ACC112 (cell line): ENCODE measurements at regions not wholly inside any gene's neighbourhood (a gene's known extent, or its start where the extent isn't known, plus 50 kb on each side); places are given as distances from the start of the nearest gene placed in this dataset.
A peak's percentile ranks its signal among the peaks of the same experiment; 100 is the strongest.

Experiments used
- H2AFZ ChIP-seq: fragments of 200-600 bp; sonication (generic); one replicate; pipeline ENCODE4 v1.6.0; 2017; ENCODE audit warnings: antibody characterized with exemption, low read length; ENCODE audit not compliant: unreplicated experiment
- H3K27ac ChIP-seq: fragments of 200-600 bp; sonication (generic); 2 replicates; pipeline ENCODE4 v1.5.1; 2014; ENCODE audit warnings: low read depth, mild to moderate bottlenecking, antibody characterized with exemption, low read length, moderate library complexity
- H3K27me3 ChIP-seq: fragments of 200-600 bp; sonication (generic); 2 replicates; pipeline ENCODE4 v1.6.1; 2014; ENCODE audit warnings: mild to moderate bottlenecking, antibody characterized with exemption, low read length, moderate library complexity, mixed read lengths; ENCODE audit not compliant: insufficient read depth
- H3K36me3 ChIP-seq: fragments of 200-600 bp; sonication (generic); 2 replicates; pipeline ENCODE4 v1.6.1; 2016; ENCODE audit warnings: mild to moderate bottlenecking, antibody characterized with exemption, low read length, moderate library complexity, mixed read lengths; ENCODE audit not compliant: insufficient read depth
- H3K4me1 ChIP-seq: fragments of 200-600 bp; sonication (generic); one replicate; pipeline ENCODE4 v1.6.1; 2016; ENCODE audit warnings: low read length, mixed read lengths; ENCODE audit not compliant: insufficient read depth, unreplicated experiment, control insufficient read depth
- H3K4me3 ChIP-seq: fragments of 200-600 bp; sonication (generic); 2 replicates; pipeline ENCODE4 v1.5.1; 2014; ENCODE audit warnings: mild to moderate bottlenecking, low read depth, low read length
- H3K79me2 ChIP-seq: fragments of 200-600 bp; sonication (generic); one replicate; pipeline ENCODE4 v1.6.0; 2016; ENCODE audit warnings: low read length; ENCODE audit not compliant: control insufficient read depth, unreplicated experiment, insufficient read depth

DNA sequence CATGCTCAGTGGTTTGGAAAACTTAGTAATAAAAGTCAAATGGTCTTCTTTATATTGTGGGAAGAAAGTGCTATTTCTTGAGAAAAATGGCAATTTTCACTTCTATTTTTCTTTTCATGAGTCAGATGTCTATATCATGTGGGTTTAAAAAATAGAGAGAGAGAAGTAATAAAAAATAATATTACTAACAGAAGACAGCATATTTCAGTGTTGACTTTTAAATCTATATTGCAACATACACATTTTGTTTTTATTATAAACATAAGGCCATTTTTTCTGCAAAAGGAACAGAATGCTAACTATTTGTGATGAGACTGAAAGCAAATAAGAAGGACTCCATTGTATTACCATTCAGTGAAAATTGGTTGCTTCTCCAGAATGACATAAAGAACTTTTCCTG is 135.1 kb upstream of the CNR1 start:
- H3K27ac ChIP-seq = peak overlapping the region; percentile 84
- 0 out of 2 replicates have a peak overlapping the region, but pooled peaks have one; percentile 31 for H3K4me3 ChIP-seq
- no peaks in the 10 kb centered on the region for H3K79me2 ChIP-seq
- peak overlapping the region; percentile 47 for H2AFZ ChIP-seq
- H3K4me1 ChIP-seq = peaks cover 59% of the 10 kb centered on the region
- H3K27me3 ChIP-seq = no peaks in the 10 kb centered on the region
- no peaks in the 10 kb centered on the region for H3K36me3 ChIP-seq

DNA sequence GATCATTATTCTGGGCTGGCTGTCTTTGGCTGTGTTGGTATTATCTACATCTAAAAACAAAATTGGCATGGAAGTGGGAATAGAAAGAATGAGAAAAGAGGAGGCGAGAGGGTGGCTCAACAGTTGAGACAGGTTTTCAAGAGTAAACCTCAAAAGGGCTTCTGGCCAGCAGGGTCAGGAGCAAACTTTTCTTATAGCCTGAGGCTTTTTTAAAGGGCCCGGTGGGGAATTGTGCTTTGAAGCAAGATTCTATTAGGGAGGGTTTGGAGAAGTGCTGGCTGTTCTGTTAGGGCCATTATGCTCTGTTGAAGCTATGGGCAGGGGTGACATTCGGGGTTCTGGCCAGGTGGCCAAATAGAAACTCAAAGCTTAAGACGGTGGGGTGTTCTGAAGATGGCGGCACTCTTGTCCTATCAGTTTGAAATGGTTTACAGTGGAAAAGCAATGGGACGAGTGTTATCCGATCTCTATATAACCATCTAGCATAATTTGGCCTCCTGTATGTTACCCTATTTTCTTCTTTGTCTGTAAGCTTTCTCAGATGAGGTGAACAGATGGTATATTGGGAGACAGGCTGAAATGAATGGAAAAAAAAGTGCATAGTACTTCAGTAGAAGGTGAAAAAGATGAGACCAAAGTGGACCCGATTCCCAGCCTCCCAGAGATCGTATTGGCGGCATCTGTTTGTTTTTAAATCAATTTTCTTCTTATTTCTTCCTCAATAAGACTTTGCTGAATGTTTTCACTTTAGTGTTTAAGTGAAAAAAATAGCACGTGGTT is 132.1 kb upstream of the CNR1 start:
- Histone ChIP-seq H3K79me2 (no peaks in the 10 kb centered on the region), H2AFZ (peak overlapping the region; percentile 74), H3K4me1 (peaks cover 57% of the 10 kb centered on the region), H3K4me3 (0 out of 2 replicates have a peak overlapping the region, but pooled peaks have one; percentile 0), H3K27ac (peak overlapping the region; percentile 14; the same call in 1 of the 2 replicates), H3K27me3 (no peaks in the 10 kb centered on the region), H3K36me3 (no peaks in the 10 kb centered on the region)

DNA sequence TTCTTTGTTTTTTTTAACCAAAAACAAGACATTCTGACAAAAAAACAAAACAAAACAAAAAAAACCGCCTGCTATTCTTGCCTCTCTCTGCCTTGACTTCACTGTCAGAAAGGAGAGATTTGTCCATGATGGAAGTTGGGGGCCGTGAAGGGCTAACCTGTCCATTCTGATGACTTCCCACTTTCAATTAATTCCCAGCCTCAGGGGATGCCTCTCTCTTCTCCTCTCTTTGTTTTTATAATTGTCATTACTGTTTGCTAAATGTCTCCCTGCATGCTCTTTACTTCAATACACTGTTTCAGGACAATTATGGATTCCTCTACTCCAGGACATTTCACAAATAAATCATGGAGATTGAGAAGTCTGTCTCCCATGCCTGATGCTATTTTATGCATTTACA is 130.5 kb upstream of the CNR1 start:
- Histone ChIP-seq H3K36me3 (no peaks in the 10 kb centered on the region), H2AFZ (no peak overlapping the region), H3K4me3 (no peak overlapping the region), H3K4me1 (peaks cover 42% of the 10 kb centered on the region), H3K27me3 (no peaks in the 10 kb centered on the region), H3K27ac (no peak overlapping the region), H3K79me2 (no peaks in the 10 kb centered on the region)

DNA sequence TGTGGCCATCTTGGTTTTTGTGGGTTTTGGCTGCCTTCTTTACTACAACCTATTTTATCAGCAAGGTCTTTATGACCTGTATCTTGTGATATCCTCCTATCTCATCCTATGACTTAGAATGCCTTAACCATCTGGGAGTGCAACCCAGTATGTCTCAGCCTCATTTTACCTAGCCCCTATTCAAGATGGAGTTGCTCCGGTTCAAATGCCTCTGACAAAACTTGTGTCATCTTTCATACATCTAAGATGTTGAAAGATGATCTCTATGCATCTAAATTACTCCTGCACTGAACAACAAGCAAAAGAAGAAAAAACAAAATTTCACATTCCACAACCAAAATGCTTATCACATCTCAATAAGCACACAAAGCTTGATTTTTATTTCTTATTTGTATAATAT is 129.5 kb upstream of the CNR1 start:
- no peak overlapping the region for H3K4me3 ChIP-seq
- H2AFZ ChIP-seq = no peak overlapping the region
- H3K27ac ChIP-seq = no peak overlapping the region

DNA sequence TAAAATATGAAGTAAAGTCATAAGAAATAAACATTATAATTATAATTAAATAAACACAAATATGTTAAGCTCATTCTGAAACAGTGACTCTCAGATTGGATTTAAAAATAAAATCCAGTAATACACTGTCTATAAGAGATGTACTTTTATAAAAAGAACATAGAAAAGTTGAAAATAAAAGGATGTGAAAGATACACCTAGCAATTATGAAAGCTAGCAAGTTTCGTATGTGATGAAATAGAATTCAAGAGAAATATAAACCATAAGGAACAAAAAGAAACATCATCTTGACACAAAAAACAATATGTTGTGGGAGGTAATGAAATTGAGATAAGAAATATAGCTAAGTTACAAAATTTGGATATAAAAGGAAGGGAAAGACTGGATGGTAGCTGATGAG is 128.6 kb upstream of the CNR1 start:
- no peak overlapping the region for H2AFZ ChIP-seq
- H3K4me1 ChIP-seq = peaks cover 25% of the 10 kb centered on the region
- no peak overlapping the region for H3K27ac ChIP-seq
- no peaks in the 10 kb centered on the region for H3K36me3 ChIP-seq
- H3K4me3 ChIP-seq = no peak overlapping the region
- H3K79me2 ChIP-seq = no peaks in the 10 kb centered on the region
- no peaks in the 10 kb centered on the region for H3K27me3 ChIP-seq

More for the DNA sequence above, 129.5 kb upstream of the CNR1 start:
- peaks cover 33% of the 10 kb centered on the region for H3K4me1 ChIP-seq
- H3K36me3 ChIP-seq = no peaks in the 10 kb centered on the region
- no peaks in the 10 kb centered on the region for H3K79me2 ChIP-seq
- no peaks in the 10 kb centered on the region for H3K27me3 ChIP-seq

DNA sequence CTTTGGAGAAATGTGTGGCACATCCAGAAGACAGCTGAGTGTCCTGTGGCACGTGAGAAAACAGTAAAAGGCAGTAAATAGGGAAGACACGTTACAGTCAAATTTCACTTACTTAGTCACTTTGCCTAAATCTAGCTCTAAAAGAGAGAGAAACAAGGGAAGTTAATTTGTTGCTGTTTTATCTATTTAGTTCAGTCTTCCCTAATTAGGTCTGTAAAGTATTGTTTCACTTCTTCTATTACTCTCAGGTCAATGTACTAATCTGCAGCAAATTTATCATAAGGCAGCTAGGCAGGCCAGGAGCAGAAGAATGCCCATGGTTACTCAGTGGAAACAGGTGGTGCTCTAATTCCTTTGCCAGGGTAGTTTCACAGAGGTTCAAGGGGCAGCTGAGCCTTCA is 124.3 kb upstream of the CNR1 start:
- H3K79me2 ChIP-seq = no peaks in the 10 kb centered on the region
- H3K27me3 ChIP-seq = no peaks in the 10 kb centered on the region
- H3K4me3 ChIP-seq = no peak overlapping the region
- no peaks in the 10 kb centered on the region for H3K4me1 ChIP-seq
- no peak overlapping the region for H2AFZ ChIP-seq
- H3K27ac ChIP-seq = no peak overlapping the region
- peaks cover 7% of the 10 kb centered on the region for H3K36me3 ChIP-seq

DNA sequence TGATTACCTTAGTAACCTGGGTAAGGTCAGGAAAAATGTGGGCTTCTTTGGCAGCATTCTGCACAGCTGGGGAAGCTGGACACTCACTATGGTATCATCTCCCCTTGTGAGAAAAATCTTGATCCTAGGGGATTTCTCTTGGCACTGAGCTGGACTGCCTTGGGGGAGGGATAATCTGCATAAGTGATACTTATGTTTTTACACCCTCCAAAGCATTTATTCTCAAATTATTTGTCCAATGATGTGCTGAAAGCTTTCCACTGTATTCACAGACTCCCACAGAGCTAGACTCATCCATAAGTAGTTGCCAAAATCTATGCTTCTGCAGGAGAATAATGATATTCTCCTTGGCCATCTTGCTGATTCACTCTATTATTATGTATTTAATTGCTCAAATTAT is 121.5 kb upstream of the CNR1 start:
- Histone ChIP-seq H3K27ac (no peak overlapping the region), H2AFZ (no peak overlapping the region), H3K27me3 (no peaks in the 10 kb centered on the region), H3K4me1 (no peaks in the 10 kb centered on the region), H3K79me2 (no peaks in the 10 kb centered on the region), H3K4me3 (no peak overlapping the region), H3K36me3 (peaks cover 7% of the 10 kb centered on the region)

DNA sequence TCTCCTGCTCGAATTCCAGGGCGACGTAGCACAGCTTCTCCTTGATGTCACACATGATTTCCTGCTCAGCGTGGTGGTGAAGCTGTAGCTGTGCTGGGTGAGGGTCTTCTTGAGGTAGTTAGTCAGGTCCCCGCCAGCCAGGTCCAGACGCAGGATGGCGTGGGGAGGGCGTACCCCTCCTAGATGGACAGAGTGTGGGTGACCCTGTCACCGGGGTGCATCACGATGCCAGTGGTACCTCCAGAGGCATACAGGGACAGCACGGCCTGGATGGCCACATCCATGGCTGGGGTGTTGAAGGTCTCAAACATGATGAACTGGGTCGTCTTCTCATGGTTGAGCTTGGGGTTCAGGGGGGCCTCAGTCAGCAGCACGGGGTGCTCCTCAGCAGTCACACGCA is 110.2 kb upstream of the CNR1 start:
- H3K36me3 ChIP-seq = no peaks in the 10 kb centered on the region

DNA sequence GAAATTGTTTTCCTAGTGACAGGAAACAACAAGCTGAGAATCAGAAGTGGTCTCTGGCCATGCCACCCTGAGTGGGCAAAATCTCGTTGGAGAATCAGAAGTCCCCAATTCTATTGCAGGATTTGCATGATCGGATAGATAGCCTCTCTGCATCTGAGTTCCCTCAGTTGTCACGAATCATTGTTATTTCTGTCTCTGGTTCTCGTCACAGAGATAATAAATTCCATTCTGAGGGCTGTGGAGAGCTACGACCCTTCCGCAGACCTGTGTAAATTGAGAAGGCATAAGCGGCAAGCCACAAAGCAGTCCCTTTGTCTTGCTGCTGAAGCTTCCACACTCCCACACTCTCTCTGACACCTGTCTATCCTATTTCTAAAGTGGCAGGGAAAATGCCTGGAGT is 102.4 kb upstream of the CNR1 start:
- Histone ChIP-seq H3K36me3 (no peaks in the 10 kb centered on the region), H3K27ac (no peak overlapping the region), H2AFZ (no peak overlapping the region), H3K79me2 (no peaks in the 10 kb centered on the region), H3K4me3 (no peak overlapping the region), H3K27me3 (no peaks in the 10 kb centered on the region), H3K4me1 (no peaks in the 10 kb centered on the region)

More for the DNA sequence above, 110.2 kb upstream of the CNR1 start:
- Histone ChIP-seq H2AFZ (no peak overlapping the region), H3K79me2 (no peaks in the 10 kb centered on the region), H3K4me3 (no peak overlapping the region), H3K4me1 (no peaks in the 10 kb centered on the region), H3K27me3 (no peaks in the 10 kb centered on the region), H3K27ac (no peak overlapping the region)

DNA sequence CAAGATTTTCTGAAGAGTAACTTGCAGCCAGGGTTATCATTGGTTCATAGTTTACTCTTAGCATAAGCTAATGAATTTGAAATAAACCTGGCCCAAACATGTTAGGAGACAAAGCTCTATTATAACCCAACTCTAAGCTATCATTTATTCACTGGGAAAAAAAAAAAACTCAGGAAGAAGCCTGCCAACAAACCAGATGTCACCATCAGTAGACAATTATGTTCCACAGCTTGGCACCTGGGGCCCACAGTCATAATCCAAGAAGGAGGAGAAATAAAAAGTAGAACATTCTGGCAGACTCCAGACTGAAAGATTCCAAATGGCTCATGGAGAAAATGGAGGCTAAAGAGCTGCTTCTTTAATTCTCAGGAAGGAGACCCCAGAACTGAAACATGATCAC is 100.0 kb upstream of the CNR1 start:
- Histone ChIP-seq H3K4me1 (no peaks in the 10 kb centered on the region), H3K36me3 (no peaks in the 10 kb centered on the region)

DNA sequence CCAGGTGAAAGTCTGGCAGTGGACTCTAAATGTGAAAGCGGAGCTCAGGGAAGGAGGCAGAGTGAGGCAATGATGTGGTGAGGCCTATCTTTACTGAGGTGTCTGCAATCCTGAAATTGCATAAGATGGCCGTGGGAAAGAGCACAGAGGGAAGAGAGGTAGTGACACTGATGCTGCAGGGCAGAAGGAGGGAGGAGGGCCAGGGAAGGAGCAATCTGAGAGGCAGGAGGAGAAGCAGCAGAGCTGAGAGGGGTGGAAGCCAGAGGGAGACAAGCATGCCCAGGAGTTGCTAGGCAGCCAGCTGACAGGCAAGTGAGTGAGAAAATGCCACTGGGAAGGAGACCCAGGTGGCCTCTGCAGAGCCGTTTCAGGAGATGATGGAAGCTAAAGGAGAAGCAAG is 97.4 kb upstream of the CNR1 start:
- Histone ChIP-seq H3K27me3 (no peaks in the 10 kb centered on the region), H3K36me3 (no peaks in the 10 kb centered on the region), H2AFZ (no peak overlapping the region), H3K4me1 (no peaks in the 10 kb centered on the region), H3K27ac (no peak overlapping the region), H3K4me3 (no peak overlapping the region), H3K79me2 (no peaks in the 10 kb centered on the region)

More for the DNA sequence above, 100.0 kb upstream of the CNR1 start:
- Histone ChIP-seq H2AFZ (no peak overlapping the region), H3K27me3 (no peaks in the 10 kb centered on the region), H3K27ac (no peak overlapping the region), H3K4me3 (no peak overlapping the region), H3K79me2 (no peaks in the 10 kb centered on the region)
